Liver (tissue), 8 donors: ENCODE measurements at regions not wholly inside any gene's neighbourhood (a gene's known extent, or its start where the extent isn't known, plus 50 kb on each side); places are given as distances from the start of the nearest gene placed in this dataset.

Experiments
- DNase-seq: peaks from one replicate; pipeline ENCODE4 v3.0.0-alpha.2; 2017; ENCODE audit warnings: low spot score
- H3K27ac ChIP-seq, 2 donors: one replicate each; pipeline ENCODE4 v1.7.0; 2013; ENCODE audit warnings: inconsistent platforms in 2 of 2, low read length in 2 of 2, control low read depth in 1 of 2, low read depth in 1 of 2, mild to moderate bottlenecking in 1 of 2
- H3K27me3 ChIP-seq, 4 donors: one replicate each; pipeline versions ENCODE4 v1.6.1 to v1.7.0; 2013; ENCODE audit warnings: low read length in 3 of 4, inconsistent platforms in 1 of 4, mild to moderate bottlenecking in 1 of 4, moderate library complexity in 1 of 4; ENCODE audit not compliant: control insufficient read depth in 4 of 4, insufficient read depth in 4 of 4
- H3K36me3 ChIP-seq, 4 donors: one replicate each; pipeline versions ENCODE4 v1.6.1 to v1.7.0; 2013; ENCODE audit warnings: low read length in 3 of 4, mild to moderate bottlenecking in 3 of 4, low read depth in 1 of 4, moderate library complexity in 1 of 4; ENCODE audit not compliant: control insufficient read depth in 4 of 4, insufficient read depth in 3 of 4
- H3K4me1 ChIP-seq, 4 donors: one replicate each; pipeline versions ENCODE4 v1.6.1 to v1.7.0; 2013; ENCODE audit warnings: low read length in 3 of 4, mild to moderate bottlenecking in 3 of 4, moderate library complexity in 1 of 4; ENCODE audit not compliant: control insufficient read depth in 4 of 4, insufficient read depth in 4 of 4
- H3K4me3 ChIP-seq, 3 donors: one replicate each; pipeline versions ENCODE4 v1.6.1 to v1.7.0; 2013; ENCODE audit warnings: low read length in 3 of 3, control low read depth in 1 of 3, low read depth in 1 of 3, mild to moderate bottlenecking in 1 of 3
- H3K9ac ChIP-seq, 2 donors: one replicate each; pipeline ENCODE4 v1.7.0; 2013; ENCODE audit warnings: low read length in 2 of 2, mild to moderate bottlenecking in 2 of 2, moderate library complexity in 2 of 2, control low read depth in 1 of 2, low read depth in 1 of 2
- H3K9me3 ChIP-seq, 4 donors: one replicate each; pipeline versions ENCODE4 v1.6.1 to v1.7.0; 2013; ENCODE audit warnings: low read length in 3 of 4; ENCODE audit not compliant: control insufficient read depth in 4 of 4
- EGR1 ChIP-seq, 2 donors: IDR thresholded peaks; 2 replicates each; pipeline ENCODE4 v1.6.1; 2016 to 2018; ENCODE audit warnings: antibody characterized with exemption in 2 of 2, low read depth in 2 of 2
- FOXA1 ChIP-seq: IDR thresholded peaks from 2 replicates; pipeline ENCODE4 v1.6.1; 2016; ENCODE audit warnings: antibody characterized with exemption
- GABPA ChIP-seq, 2 donors: IDR thresholded peaks in 1 of 2; conservative IDR thresholded peaks in 1 of 2; 2 replicates each; pipeline ENCODE4 v1.6.1; 2016; ENCODE audit warnings: antibody characterized with exemption in 2 of 2, mild to moderate bottlenecking in 1 of 2, moderate library complexity in 1 of 2
- HNF4A ChIP-seq, 2 donors: conservative IDR thresholded peaks; 2 replicates each; pipeline ENCODE4 v1.6.1; 2016; ENCODE audit warnings: antibody characterized with exemption in 2 of 2, mild to moderate bottlenecking in 2 of 2
- HNF4G ChIP-seq: IDR thresholded peaks from 2 replicates; pipeline ENCODE4 v1.6.1; 2016; ENCODE audit warnings: antibody characterized with exemption
- JUND ChIP-seq, 2 donors: IDR thresholded peaks; 2 replicates each; pipeline ENCODE4 v1.6.1; 2016; ENCODE audit warnings: antibody characterized with exemption in 2 of 2
- NR2F2 ChIP-seq: IDR thresholded peaks from 2 replicates; pipeline ENCODE4 v1.6.1; 2016; ENCODE audit warnings: antibody characterized with exemption
- RAD21 ChIP-seq, 2 donors: IDR thresholded peaks; 2 replicates each; pipeline ENCODE4 v1.6.1; 2016; ENCODE audit warnings: antibody characterized with exemption in 2 of 2, mild to moderate bottlenecking in 2 of 2
- SP1 ChIP-seq: IDR thresholded peaks from 2 replicates; pipeline ENCODE4 v1.6.1; 2018; ENCODE audit warnings: antibody characterized with exemption, mild to moderate bottlenecking
- YY1 ChIP-seq: IDR thresholded peaks from 2 replicates; pipeline ENCODE4 v1.6.1; 2016; ENCODE audit warnings: antibody characterized with exemption, mild to moderate bottlenecking
- WGBS: extraction: QIAGEN DNeasy Blood & Tissue Kit; methylation state at CpG from one replicate; pipeline ENCODE4 v1.1.7; 2013; 5-methylcytosine and 5-hydroxymethylcytosine counted together
- TF ChIP-seq, protein P1 (sequence below): fragments of 150-350 bp; IDR thresholded peaks from 2 replicates; pipeline ENCODE4 v1.5.1; 2017; ENCODE audit warnings: improper control_type of control experiment, low read depth, low read length; ENCODE audit not compliant: missing input control
- TF ChIP-seq, protein P2 (sequence below): IDR thresholded peaks from 2 replicates; pipeline ENCODE4 v1.6.1; 2016; ENCODE audit warnings: antibody characterized with exemption
- TF ChIP-seq, protein P3 (sequence below): IDR thresholded peaks from 2 replicates; pipeline ENCODE4 v1.6.1; 2016; ENCODE audit warnings: antibody characterized with exemption
- TF ChIP-seq, protein P4 (sequence below): IDR thresholded peaks from 2 replicates; pipeline ENCODE4 v1.6.1; 2016; ENCODE audit warnings: antibody characterized with exemption
- donor health status: healthy.
- donor health status: healthy.
- donor health status: healthy.
- donor health status: healthy.
- donor health status: healthy.

DNA sequence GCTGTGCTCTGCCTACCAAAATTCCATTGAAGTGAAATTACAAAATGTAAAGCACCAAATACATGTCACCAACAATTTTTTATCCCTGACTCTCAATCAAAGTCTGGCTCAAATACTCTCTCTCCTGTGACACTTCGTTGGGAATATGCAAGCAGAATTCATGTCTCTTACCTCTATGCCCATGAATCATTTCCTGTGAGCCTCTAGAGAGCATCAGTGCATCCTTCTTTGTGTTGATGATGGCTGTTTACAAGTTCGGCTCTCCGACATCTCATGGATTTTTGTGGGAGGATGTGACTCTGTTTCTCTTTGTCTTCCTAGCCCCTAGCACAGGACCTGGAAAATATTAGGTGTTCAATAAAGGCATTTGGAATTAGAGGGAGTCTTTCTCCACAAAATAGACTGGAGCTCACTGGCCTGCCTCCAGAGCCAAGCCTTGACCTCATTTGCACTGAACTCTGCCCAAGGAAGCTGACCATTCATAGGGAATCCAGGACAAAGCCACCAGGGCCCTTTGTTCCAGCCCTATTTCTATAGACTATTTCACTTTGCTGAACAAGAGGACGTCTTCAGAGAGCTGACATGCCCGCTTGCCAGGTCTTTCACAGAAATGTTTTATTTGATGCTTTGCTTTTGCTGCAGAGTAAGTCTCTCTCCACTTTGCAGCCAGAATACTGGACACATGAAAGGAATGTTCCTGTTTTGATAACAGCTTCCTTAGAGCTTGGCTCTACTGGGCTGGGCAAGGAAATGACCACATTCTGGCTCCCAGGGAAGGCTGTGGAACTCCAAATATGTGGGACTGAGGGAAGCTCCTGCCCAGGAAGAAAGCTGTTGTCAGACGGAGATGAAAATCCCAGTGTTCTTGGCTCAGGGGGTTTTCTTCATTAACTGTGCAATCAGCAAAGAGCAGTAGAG lies 194.5 kb upstream of the CDYL start:
- WGBS: 70% methylated on average over 6 of the region's 6 CpGs
- Histone ChIP-seq H3K36me3 (no peaks in the 10 kb centered on the region), H3K9ac (no peak overlapping the region), H3K4me3 (no peak overlapping the region), H3K4me1 (no peaks in the 10 kb centered on the region), H3K27me3 (peaks cover 0 to 2% (median 0%) of the 10 kb centered on the region in 4 donors), H3K27ac (no peak overlapping the region), H3K9me3 (no peaks in the 10 kb centered on the region)
- TF ChIP-seq HNF4G: no peak
- no peak for TF ChIP-seq NR2F2
- peak in 1 of 2 donors; percentile 9 for TF ChIP-seq RAD21 (IDR thresholded peaks at IDR 0.05)
- TF ChIP-seq, protein P1, sequence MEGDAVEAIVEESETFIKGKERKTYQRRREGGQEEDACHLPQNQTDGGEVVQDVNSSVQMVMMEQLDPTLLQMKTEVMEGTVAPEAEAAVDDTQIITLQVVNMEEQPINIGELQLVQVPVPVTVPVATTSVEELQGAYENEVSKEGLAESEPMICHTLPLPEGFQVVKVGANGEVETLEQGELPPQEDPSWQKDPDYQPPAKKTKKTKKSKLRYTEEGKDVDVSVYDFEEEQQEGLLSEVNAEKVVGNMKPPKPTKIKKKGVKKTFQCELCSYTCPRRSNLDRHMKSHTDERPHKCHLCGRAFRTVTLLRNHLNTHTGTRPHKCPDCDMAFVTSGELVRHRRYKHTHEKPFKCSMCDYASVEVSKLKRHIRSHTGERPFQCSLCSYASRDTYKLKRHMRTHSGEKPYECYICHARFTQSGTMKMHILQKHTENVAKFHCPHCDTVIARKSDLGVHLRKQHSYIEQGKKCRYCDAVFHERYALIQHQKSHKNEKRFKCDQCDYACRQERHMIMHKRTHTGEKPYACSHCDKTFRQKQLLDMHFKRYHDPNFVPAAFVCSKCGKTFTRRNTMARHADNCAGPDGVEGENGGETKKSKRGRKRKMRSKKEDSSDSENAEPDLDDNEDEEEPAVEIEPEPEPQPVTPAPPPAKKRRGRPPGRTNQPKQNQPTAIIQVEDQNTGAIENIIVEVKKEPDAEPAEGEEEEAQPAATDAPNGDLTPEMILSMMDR: no peak
- no peak for TF ChIP-seq FOXA1
- no peak for TF ChIP-seq SP1
- DNase-seq: no peak

DNA sequence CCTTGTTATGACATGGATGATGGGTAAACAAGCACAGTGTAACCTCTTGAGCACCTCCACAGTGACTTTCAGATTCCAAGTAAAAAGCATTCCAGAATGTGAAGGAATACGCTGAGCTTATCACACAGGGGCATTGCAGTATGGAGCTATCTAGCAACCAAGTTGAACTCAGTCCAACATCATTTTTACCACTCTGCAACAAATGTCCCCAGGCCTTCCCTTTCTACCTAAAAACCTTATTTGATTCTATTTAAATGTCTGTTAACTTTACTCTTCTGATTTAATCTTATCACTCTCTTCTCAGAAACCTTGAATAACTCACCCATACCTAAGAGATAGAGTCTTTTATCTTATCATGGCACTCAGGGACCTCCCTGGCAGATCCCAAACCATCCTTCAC lies 195.8 kb upstream of the CDYL start:
- Histone ChIP-seq H3K9ac (no peak overlapping the region), H3K27me3 (peaks cover 0 to under 1% (median 0%) of the 10 kb centered on the region in 4 donors), H3K4me1 (no peaks in the 10 kb centered on the region), H3K9me3 (no peaks in the 10 kb centered on the region), H3K4me3 (no peak overlapping the region), H3K36me3 (no peaks in the 10 kb centered on the region), H3K27ac (no peak overlapping the region)
- DNase-seq: no peak
- 76% methylated on average over 1 of the region's 1 CpG for WGBS
- TF ChIP-seq HNF4A (conservative IDR thresholded peaks at IDR 0.05) (no peak), JUND (IDR thresholded peaks at IDR 0.05) (no peak), YY1 (no peak), SP1 (no peak)
- TF ChIP-seq, protein P2, sequence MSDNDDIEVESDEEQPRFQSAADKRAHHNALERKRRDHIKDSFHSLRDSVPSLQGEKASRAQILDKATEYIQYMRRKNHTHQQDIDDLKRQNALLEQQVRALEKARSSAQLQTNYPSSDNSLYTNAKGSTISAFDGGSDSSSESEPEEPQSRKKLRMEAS: no peak
- TF ChIP-seq, protein P3, sequence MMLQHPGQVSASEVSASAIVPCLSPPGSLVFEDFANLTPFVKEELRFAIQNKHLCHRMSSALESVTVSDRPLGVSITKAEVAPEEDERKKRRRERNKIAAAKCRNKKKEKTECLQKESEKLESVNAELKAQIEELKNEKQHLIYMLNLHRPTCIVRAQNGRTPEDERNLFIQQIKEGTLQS: no peak

DNA sequence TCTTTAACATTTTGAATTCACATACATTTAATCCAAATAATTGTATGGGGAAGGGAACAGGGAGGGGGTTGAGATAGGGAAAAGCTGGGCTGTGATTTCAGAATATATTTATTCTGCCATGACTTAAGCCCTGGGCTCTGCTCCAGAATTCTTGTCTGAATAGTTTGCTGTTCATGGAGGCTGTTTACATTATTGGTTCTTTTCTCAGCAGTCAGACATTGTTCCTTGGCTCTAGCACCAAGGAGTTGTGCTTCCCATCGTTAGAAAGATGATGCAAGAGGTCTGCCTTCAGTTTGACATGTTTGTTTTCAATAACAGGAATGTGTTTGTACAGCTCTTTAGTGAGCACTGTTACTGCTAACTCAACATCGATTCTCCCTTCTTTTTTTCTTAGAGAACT lies 198.8 kb upstream of the CDYL start:
- Histone ChIP-seq H3K27ac (no peak overlapping the region), H3K4me3 (no peak overlapping the region), H3K4me1 (no peaks in the 10 kb centered on the region), H3K36me3 (no peaks in the 10 kb centered on the region), H3K9ac (no peak overlapping the region), H3K9me3 (peaks cover 0 to 2% (median 0%) of the 10 kb centered on the region in 4 donors), H3K27me3 (no peaks in the 10 kb centered on the region)
- DNase-seq: no peak
- TF ChIP-seq YY1 (peak; percentile 23), EGR1 (IDR thresholded peaks at IDR 0.05; ENCODE audit: low read depth in 2 of 2) (no peak), RAD21 (IDR thresholded peaks at IDR 0.05) (peak; percentile 12 to 22), NR2F2 (no peak), GABPA (IDR thresholded peaks at IDR 0.05 in 1 of 2, conservative IDR thresholded peaks at IDR 0.05 in 1 of 2) (no peak)
- TF ChIP-seq, protein P4, sequence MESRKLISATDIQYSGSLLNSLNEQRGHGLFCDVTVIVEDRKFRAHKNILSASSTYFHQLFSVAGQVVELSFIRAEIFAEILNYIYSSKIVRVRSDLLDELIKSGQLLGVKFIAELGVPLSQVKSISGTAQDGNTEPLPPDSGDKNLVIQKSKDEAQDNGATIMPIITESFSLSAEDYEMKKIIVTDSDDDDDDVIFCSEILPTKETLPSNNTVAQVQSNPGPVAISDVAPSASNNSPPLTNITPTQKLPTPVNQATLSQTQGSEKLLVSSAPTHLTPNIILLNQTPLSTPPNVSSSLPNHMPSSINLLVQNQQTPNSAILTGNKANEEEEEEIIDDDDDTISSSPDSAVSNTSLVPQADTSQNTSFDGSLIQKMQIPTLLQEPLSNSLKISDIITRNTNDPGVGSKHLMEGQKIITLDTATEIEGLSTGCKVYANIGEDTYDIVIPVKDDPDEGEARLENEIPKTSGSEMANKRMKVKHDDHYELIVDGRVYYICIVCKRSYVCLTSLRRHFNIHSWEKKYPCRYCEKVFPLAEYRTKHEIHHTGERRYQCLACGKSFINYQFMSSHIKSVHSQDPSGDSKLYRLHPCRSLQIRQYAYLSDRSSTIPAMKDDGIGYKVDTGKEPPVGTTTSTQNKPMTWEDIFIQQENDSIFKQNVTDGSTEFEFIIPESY: no peak
- WGBS: 39% methylated on average over 2 of the region's 2 CpGs
